HCT116 (cell line): ENCODE measurements at regions not wholly inside any gene's neighbourhood (a gene's known extent, or its start where the extent isn't known, plus 50 kb on each side); places are given as distances from the start of the nearest gene placed in this dataset.

ENCODE experiments used
- ATAC-seq: fragments of 200-7000 bp; cut with Tn5 transposase; 2 replicates; pipeline ENCODE4 v1.9.1; 2020; ENCODE audit warnings: mild to moderate bottlenecking, moderate library complexity
- BruUV-seq: library from RNA; stranded (reverse); fragments of 400-500 nt; replicated peaks from 2 replicates; lab custom pipeline; 2021; lab: Mats Ljungman, UMichigan
- CTCF ChIA-PET: fragments of 300-600 bp; sonication (Branson Sonifier 250); formaldehyde crosslinking; loops from one replicate; lab custom pipeline; 2021; ENCODE audit warnings: antibody characterized with exemption; lab: Charles Lee
- POLR2A ChIA-PET: fragments of 300-600, 350-600 bp; sonication (Branson Sonifier 250); formaldehyde crosslinking; loops from one replicate; lab custom pipeline; 2021; ENCODE audit warnings: antibody characterized with exemption; lab: Charles Lee
- RAD21 ChIA-PET, 2 experiments: fragments of 300-600 bp; sonication (Branson Sonifier 250); formaldehyde crosslinking; loops; one replicate each; lab custom pipeline; 2023; ENCODE audit warnings: low total read pairs in 2 of 2; ENCODE audit not compliant: uncharacterized antibody in 2 of 2, unreplicated experiment in 2 of 2, low non-redundant PET in 1 of 2; lab: Charles Lee
- DNase-seq: peaks from one replicate; pipeline ENCODE4 v3.0.0-alpha.2; 2010; ENCODE audit warnings: low read depth, low spot score
- H2AFZ ChIP-seq: fragments of 200-600 bp; shearing (Covaris generic), sonication (generic); 2 replicates; pipeline ENCODE4 v1.6.1; 2017; ENCODE audit warnings: low read depth, mixed run types, mixed read lengths, antibody characterized with exemption, low read length; ENCODE audit not compliant: poor library complexity, severe bottlenecking
- H3K27ac ChIP-seq: 2 replicates; pipeline ENCODE4 v1.5.1; 2012; ENCODE audit warnings: low read depth, low read length
- H3K27me3 ChIP-seq: fragments of 200-600 bp; sonication (generic); 2 replicates; pipeline ENCODE4 v1.6.1; 2016; ENCODE audit warnings: mixed run types, low read length, mixed read lengths; ENCODE audit not compliant: insufficient read depth
- H3K36me3 ChIP-seq, 2 experiments: fragments of 200-500 bp in 1 of 2; fragments of 200-600 bp in 1 of 2; sonication (Bioruptor generic) in 1 of 2; sonication (generic) in 1 of 2; 2 replicates each; pipeline versions ENCODE4 v1.5.1 to v1.6.1; 2014 to 2016; ENCODE audit warnings: low read length in 2 of 2, inconsistent platforms in 1 of 2, mixed read lengths in 1 of 2, mixed run types in 1 of 2; ENCODE audit not compliant: insufficient read depth in 2 of 2, control insufficient read depth in 1 of 2
- H3K4me1 ChIP-seq, 2 experiments: fragments of 200-600 bp in 1 of 2; sonication (generic) in 1 of 2; 2 replicates each; pipeline versions ENCODE4 v1.5.1 to v1.6.1; 2012 to 2017; ENCODE audit warnings: low read length in 2 of 2, inconsistent platforms in 1 of 2, mild to moderate bottlenecking in 1 of 2, mixed read lengths in 1 of 2, mixed run types in 1 of 2, moderate library complexity in 1 of 2; ENCODE audit not compliant: insufficient read depth in 2 of 2, control insufficient read depth in 1 of 2
- H3K4me2 ChIP-seq: fragments of 200-600 bp; sonication (generic); 2 replicates; pipeline ENCODE4 v1.6.1; 2017; ENCODE audit warnings: mixed run types, low read length, mixed read lengths
- H3K4me3 ChIP-seq, 2 experiments: fragments of 200-600 bp in 1 of 2; sonication (generic) in 1 of 2; replicated peaks in 1 of 2; 2 replicates each; pipeline ENCODE4 v1.5.1; 2011 to 2016; ENCODE audit warnings: low read length in 2 of 2, control low read depth in 1 of 2, low read depth in 1 of 2, mild to moderate bottlenecking in 1 of 2, mixed read lengths in 1 of 2, mixed run types in 1 of 2
- H3K79me2 ChIP-seq: fragments of 200-600 bp; sonication (generic); 2 replicates; pipeline ENCODE4 v1.6.1; 2017; ENCODE audit warnings: mild to moderate bottlenecking, mixed run types, low read length, moderate library complexity, mixed read lengths; ENCODE audit not compliant: insufficient read depth
- H3K9ac ChIP-seq: fragments of 200-600 bp; sonication (generic); 2 replicates; pipeline ENCODE4 v1.6.1; 2016; ENCODE audit warnings: low read length, mixed read lengths
- H3K9me2 ChIP-seq: fragments of 200-600 bp; sonication (generic), shearing (Covaris generic); 2 replicates; pipeline ENCODE4 v1.6.1; 2017; ENCODE audit warnings: mixed run types, mild to moderate bottlenecking, moderate library complexity; ENCODE audit not compliant: insufficient read depth
- H3K9me3 ChIP-seq, 2 experiments: fragments of 200-500 bp in 1 of 2; fragments of 200-600 bp in 1 of 2; sonication (Bioruptor generic) in 1 of 2; sonication (generic) in 1 of 2; 2 replicates each; pipeline ENCODE4 v1.6.1; 2014 to 2017; ENCODE audit warnings: low read length in 2 of 2, mixed read lengths in 2 of 2, inconsistent platforms in 1 of 2, low read depth in 1 of 2, mild to moderate bottlenecking in 1 of 2, mixed run types in 1 of 2, moderate library complexity in 1 of 2; ENCODE audit not compliant: control insufficient read depth in 1 of 2, insufficient read depth in 1 of 2
- H4K20me1 ChIP-seq: fragments of 200-600 bp; sonication (generic), shearing (Covaris generic); 2 replicates; pipeline ENCODE4 v1.6.1; 2017; ENCODE audit warnings: mixed run types, mild to moderate bottlenecking, moderate library complexity; ENCODE audit not compliant: insufficient read depth
- EGR1 ChIP-seq: IDR thresholded peaks from 2 replicates; pipeline ENCODE4 v1.6.1; 2012; ENCODE audit warnings: low read depth
- ELF1 ChIP-seq: IDR thresholded peaks from 2 replicates; pipeline ENCODE4 v1.6.1; 2012; ENCODE audit warnings: low read depth, borderline replicate concordance
- EZH2 ChIP-seq: fragments of 200-600 bp; sonication (generic); IDR thresholded peaks from 2 replicates; pipeline ENCODE4 v1.6.1; 2017; ENCODE audit warnings: antibody characterized with exemption, mixed run types
- POLR2A ChIP-seq: IDR thresholded peaks from 2 replicates; pipeline ENCODE4 v1.7.0; 2011; ENCODE audit warnings: borderline replicate concordance; ENCODE audit not compliant: insufficient read depth, insufficient read length; ENCODE audit errors: extremely low read depth
- RAD21 ChIP-seq: IDR thresholded peaks from 2 replicates; pipeline ENCODE4 v1.6.1; 2012; ENCODE audit warnings: low read depth, mild to moderate bottlenecking
- SP1 ChIP-seq: IDR thresholded peaks from 2 replicates; pipeline ENCODE4 v1.6.1; 2012; ENCODE audit warnings: low read depth
- ZFX ChIP-seq: fragments of 450-650 bp; IDR thresholded peaks from 2 replicates; pipeline ENCODE4 v1.6.1; 2017
- intact Hi-C: fragments of 100-400 bp; cut with micrococcal nuclease; formaldehyde crosslinking; loops from 2 replicates; pipeline ENCODE4 v1.10.0; 2022
- TF ChIP-seq, protein P1 (sequence below), 3 experiments: fragments of 200-600 bp in 1 of 3; sonication (generic) in 1 of 3; IDR thresholded peaks in 2 of 3; conservative IDR thresholded peaks in 1 of 3; 2 replicates each; pipeline ENCODE4 v1.5.1; 2012 to 2017; ENCODE audit warnings: low read depth in 2 of 3, low read length in 2 of 3, antibody characterized with exemption in 1 of 3, borderline replicate concordance in 1 of 3, control low read depth in 1 of 3, mild to moderate bottlenecking in 1 of 3, mixed read lengths in 1 of 3, mixed run types in 1 of 3, moderate library complexity in 1 of 3; ENCODE audit not compliant: insufficient read depth in 1 of 3
- TF ChIP-seq, protein P2 (sequence below): IDR thresholded peaks from 2 replicates; pipeline ENCODE4 v1.6.1; 2012
- TF ChIP-seq, protein P3 (sequence below): IDR thresholded peaks from 2 replicates; pipeline ENCODE4 v1.6.1; 2011; ENCODE audit warnings: mild to moderate bottlenecking, low read length, moderate library complexity; ENCODE audit not compliant: insufficient replicate concordance; ENCODE audit errors: extremely low read depth

DNA sequence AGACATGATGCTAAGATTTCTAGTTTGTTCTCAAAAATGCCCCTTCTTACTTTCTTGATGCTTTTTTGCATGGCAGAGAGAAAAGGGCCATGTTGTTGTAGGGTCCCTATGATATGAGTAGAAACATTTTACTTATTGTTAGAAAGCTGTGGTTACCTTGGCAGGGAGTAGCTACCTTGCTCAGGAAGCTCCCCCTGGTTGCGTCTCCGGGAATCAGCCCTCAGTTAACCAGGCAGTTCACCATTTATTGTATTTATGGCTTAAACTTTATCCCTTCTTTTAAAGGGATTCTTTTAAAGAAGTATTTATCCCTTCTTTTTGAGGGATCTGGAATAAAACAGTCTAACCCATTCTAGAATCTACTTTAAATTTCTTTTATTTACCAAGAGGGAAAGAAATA is 113.9 kb upstream of the PROKR2 start:
- CTCF ChIA-PET = interaction anchor here (1.6 to 2.1 kb wide), 3 partner anchors 13 to 225 kb away, joined by 4 to 7 read pairs (median 5); no protein-coding TSS in a partner anchor
- RAD21 ChIA-PET = no interaction called here
- peak; percentile 40; the same call in 1 of the 2 replicates for ATAC-seq
- H3K9me2 ChIP-seq = no peaks in the 10 kb centered on the region
- H3K9me3 ChIP-seq = no peaks in the 10 kb centered on the region
- H3K27me3 ChIP-seq = peaks cover 9% of the 10 kb centered on the region; the same call in 1 of the 2 replicates
- H3K4me3 ChIP-seq = no peak overlapping the region
- no peaks in the 10 kb centered on the region for H3K4me1 ChIP-seq
- TF ChIP-seq, protein P1, sequence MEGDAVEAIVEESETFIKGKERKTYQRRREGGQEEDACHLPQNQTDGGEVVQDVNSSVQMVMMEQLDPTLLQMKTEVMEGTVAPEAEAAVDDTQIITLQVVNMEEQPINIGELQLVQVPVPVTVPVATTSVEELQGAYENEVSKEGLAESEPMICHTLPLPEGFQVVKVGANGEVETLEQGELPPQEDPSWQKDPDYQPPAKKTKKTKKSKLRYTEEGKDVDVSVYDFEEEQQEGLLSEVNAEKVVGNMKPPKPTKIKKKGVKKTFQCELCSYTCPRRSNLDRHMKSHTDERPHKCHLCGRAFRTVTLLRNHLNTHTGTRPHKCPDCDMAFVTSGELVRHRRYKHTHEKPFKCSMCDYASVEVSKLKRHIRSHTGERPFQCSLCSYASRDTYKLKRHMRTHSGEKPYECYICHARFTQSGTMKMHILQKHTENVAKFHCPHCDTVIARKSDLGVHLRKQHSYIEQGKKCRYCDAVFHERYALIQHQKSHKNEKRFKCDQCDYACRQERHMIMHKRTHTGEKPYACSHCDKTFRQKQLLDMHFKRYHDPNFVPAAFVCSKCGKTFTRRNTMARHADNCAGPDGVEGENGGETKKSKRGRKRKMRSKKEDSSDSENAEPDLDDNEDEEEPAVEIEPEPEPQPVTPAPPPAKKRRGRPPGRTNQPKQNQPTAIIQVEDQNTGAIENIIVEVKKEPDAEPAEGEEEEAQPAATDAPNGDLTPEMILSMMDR (IDR thresholded peaks at IDR 0.05 in 2 of 3, conservative IDR thresholded peaks at IDR 0.05 in 1 of 3; ENCODE audit: borderline replicate concordance in 1 of 3, insufficient read depth in 1 of 3, low read depth in 2 of 3, low read length in 2 of 3) = peak; percentile 27 to 45 (median 33); a peak in 4 of 6 replicates
- TF ChIP-seq RAD21 = peak; percentile 44
- no peak for TF ChIP-seq EGR1
- TF ChIP-seq, all 23 proteins: peak for 2
- Histone ChIP-seq H3K4me2 (no peak overlapping the region), H4K20me1 (no peaks in the 10 kb centered on the region), H2AFZ (no peak overlapping the region), H3K9ac (no peak overlapping the region), H3K36me3 (no peaks in the 10 kb centered on the region), H3K27ac (no peak overlapping the region), H3K79me2 (no peaks in the 10 kb centered on the region)
- BruUV-seq = no TSS peak
- POLR2A ChIA-PET = no interaction called here
- intact Hi-C loops = no loop called here
- DNase-seq = no peak

DNA sequence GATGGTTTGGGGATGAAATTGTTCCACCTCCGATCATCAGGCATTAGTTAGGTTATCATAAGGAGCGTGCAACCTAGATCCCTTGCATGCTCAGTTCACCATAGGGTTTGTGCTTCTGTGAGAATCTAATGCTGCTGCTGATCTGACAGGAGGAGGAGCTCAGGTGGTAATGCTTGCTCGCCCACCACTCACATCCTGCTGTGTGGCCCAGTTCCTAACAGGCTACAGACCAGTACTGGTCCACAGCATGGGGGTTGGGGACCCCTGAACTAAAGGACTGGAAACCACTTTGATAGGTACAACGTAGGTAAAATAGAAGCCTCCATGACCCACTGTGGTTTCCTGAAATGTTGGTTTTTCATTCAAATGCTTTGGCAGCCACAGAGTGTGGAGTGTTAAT is 109.3 kb upstream of the PROKR2 start:
- Histone ChIP-seq H3K79me2 (no peaks in the 10 kb centered on the region), H4K20me1 (no peaks in the 10 kb centered on the region), H3K9me3 (no peaks in the 10 kb centered on the region), H2AFZ (no peak overlapping the region), H3K27me3 (no peaks in the 10 kb centered on the region), H3K4me1 (no peaks in the 10 kb centered on the region), H3K4me3 (no peak overlapping the region), H3K36me3 (no peaks in the 10 kb centered on the region), H3K4me2 (no peak overlapping the region), H3K9me2 (no peaks in the 10 kb centered on the region), H3K27ac (no peak overlapping the region), H3K9ac (no peak overlapping the region)
- POLR2A ChIA-PET = no interaction called here
- DNase-seq (no peak), ATAC-seq (no peak)
- intact Hi-C loops = no loop called here
- RAD21 ChIA-PET = no interaction called here
- CTCF ChIA-PET = no interaction called here
- TF ChIP-seq ZFX = no peak
- TF ChIP-seq SP1 = no peak
- no peak for TF ChIP-seq POLR2A
- TF ChIP-seq, protein P1 (IDR thresholded peaks at IDR 0.05 in 2 of 3, conservative IDR thresholded peaks at IDR 0.05 in 1 of 3; ENCODE audit: borderline replicate concordance in 1 of 3, insufficient read depth in 1 of 3, low read depth in 2 of 3, low read length in 2 of 3) = no peak
- no peak for TF ChIP-seq ELF1
- TF ChIP-seq EZH2 = no peak
- TF ChIP-seq, protein P2, sequence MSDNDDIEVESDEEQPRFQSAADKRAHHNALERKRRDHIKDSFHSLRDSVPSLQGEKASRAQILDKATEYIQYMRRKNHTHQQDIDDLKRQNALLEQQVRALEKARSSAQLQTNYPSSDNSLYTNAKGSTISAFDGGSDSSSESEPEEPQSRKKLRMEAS = no peak
- TF ChIP-seq, protein P3, sequence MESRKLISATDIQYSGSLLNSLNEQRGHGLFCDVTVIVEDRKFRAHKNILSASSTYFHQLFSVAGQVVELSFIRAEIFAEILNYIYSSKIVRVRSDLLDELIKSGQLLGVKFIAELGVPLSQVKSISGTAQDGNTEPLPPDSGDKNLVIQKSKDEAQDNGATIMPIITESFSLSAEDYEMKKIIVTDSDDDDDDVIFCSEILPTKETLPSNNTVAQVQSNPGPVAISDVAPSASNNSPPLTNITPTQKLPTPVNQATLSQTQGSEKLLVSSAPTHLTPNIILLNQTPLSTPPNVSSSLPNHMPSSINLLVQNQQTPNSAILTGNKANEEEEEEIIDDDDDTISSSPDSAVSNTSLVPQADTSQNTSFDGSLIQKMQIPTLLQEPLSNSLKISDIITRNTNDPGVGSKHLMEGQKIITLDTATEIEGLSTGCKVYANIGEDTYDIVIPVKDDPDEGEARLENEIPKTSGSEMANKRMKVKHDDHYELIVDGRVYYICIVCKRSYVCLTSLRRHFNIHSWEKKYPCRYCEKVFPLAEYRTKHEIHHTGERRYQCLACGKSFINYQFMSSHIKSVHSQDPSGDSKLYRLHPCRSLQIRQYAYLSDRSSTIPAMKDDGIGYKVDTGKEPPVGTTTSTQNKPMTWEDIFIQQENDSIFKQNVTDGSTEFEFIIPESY = no peak
- no TSS peak for BruUV-seq
